Neuron (in vitro differentiated cells): ENCODE measurements at regions not wholly inside any gene's neighbourhood (a gene's known extent, or its start where the extent isn't known, plus 50 kb on each side); places are given as distances from the start of the nearest gene placed in this dataset.
"Not testable (repeated sequence)": the region's sequence is repeated elsewhere in the genome, so short reads cannot be mapped to it uniquely, and the experiment has no call there.

Source experiments
- H2AFZ ChIP-seq: one replicate; pipeline ENCODE4 v1.6.1; 2013; ENCODE audit warnings: low read depth, mild to moderate bottlenecking, inconsistent platforms, low read length, moderate library complexity
- H3K27me3 ChIP-seq: one replicate; pipeline ENCODE4 v1.6.1; 2013; ENCODE audit warnings: low read length; ENCODE audit not compliant: insufficient read depth
- H3K36me3 ChIP-seq: one replicate; pipeline ENCODE4 v1.6.1; 2013; ENCODE audit warnings: low read length; ENCODE audit not compliant: insufficient read depth
- H3K4me1 ChIP-seq: one replicate; pipeline ENCODE4 v1.6.1; 2013; ENCODE audit warnings: low read length; ENCODE audit not compliant: insufficient read depth
- H3K4me3 ChIP-seq: 2 replicates; pipeline ENCODE4 v1.5.1; 2013; ENCODE audit warnings: mild to moderate bottlenecking, low read length, moderate library complexity
- H3K9me3 ChIP-seq: one replicate; pipeline ENCODE4 v1.6.1; 2013; ENCODE audit warnings: low read length

DNA sequence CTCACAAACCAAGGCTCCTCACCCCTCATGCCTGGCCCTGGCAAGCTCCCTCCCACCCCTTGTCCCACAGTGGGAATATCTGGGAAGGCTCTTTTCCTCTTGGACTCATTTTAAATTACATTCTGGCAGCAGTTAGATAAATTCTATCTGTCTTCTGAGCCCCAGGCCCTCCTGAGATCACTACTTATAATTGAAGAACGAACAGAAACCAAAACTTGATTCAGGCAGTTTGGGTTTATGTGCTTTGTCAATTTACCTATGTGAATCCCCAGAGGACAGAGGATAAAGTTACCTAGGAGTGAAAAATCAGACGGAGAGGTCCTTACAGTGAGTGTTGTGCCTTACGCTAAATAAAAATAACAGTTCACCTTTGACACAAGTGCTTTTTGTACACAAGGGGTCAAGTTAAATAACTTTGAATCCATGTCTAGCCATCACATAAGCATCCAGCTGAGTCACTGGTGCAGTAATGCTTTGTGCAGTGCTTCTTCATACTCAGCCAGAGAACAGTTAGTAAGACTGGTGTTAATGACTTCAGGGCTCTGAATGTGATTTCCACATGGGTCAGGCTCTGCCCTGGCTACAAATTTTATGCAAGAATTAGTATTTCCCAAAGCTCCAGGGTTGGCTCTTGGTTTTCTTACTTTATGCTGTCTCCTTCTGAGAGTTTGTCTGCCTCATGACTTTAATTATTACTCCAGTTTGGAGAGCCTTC is 329.3 kb downstream of the INSIG2 start:
- H3K36me3 ChIP-seq = no peaks in the 10 kb centered on the region
- no peaks in the 10 kb centered on the region for H3K9me3 ChIP-seq
- no peak overlapping the region for H3K4me3 ChIP-seq
- H3K4me1 ChIP-seq = no peaks in the 10 kb centered on the region
- no peak overlapping the region for H2AFZ ChIP-seq
- no peaks in the 10 kb centered on the region for H3K27me3 ChIP-seq

DNA sequence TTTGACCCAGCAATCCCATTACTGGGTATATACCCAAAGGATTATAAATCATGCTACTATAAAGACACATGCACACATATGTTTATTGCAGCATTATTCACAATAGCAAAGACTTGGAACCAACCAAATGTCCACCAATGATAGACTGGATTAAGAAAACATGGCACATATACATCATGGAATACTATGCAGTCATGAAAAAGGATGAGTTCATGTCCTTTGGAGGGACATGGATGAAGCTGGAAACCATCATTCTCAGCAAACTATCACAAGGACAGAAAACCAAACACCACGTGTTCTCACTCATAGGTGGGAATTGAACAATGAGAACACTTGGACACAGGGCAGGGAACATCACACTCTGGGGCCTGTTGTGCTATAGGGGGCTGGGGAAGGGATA is 326.9 kb downstream of the INSIG2 start:
- not testable (repeated sequence) for H2AFZ ChIP-seq, H3K36me3 ChIP-seq, H3K27me3 ChIP-seq, H3K9me3 ChIP-seq, H3K4me1 ChIP-seq, H3K4me3 ChIP-seq

DNA sequence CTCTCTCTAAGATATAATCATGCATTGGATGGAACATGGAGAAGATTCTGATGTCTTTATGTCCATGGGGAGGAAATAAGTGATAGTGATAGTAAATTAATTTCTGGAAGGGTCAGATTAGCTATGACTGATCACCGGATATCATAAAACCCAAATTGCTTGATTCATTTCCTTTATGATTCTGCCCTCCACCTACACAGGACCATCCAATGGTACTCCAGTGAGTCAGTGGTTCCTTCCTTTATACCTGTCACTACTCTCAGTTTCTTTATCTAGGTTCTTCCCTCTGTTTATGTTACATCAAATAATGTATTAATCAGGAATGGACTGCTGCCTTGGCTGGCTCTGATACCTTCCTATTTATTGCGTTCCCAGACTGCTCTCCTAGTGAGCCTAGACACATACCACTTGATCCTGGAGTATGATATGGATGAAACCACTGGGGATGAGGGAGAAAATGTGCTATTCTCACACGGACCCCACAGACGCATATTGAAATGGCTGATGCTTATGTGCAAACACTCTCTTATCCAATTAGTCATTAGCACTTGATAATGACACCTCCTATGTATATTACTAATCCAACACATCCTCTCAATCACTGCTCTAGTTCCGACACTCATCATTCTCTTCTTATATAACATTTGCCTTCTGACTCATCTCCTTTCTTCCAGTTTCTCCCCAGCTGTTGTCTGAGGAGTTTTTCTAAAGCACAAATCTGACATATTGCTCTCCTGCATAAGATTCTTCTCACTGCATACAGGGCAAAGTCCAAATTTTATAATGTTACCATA is 315.6 kb downstream of the INSIG2 start:
- Histone ChIP-seq H3K36me3 (no peaks in the 10 kb centered on the region), H3K27me3 (no peaks in the 10 kb centered on the region), H3K9me3 (no peaks in the 10 kb centered on the region), H3K4me1 (no peaks in the 10 kb centered on the region), H2AFZ (no peak overlapping the region), H3K4me3 (no peak overlapping the region)

DNA sequence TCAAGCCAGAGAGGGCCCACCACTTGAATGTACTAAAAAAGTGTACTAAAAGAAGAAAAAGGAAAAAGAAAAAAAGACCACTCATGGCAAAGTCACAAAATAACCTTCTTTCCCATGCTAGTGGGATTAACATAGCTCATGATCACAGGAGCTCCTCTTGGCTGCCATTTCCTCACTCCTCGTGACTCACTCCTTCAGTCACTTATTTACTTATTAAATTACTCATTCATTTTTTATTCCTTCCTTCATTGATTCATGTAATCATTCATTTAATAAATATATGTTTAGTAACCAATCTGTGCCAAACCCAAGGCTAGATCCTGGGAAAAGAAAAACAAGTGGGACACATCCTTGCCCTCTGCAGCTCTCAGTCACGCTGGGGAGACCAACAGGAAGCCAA is 300.5 kb downstream of the INSIG2 start:
- Histone ChIP-seq H3K36me3 (no peaks in the 10 kb centered on the region), H3K4me1 (no peaks in the 10 kb centered on the region), H3K9me3 (no peaks in the 10 kb centered on the region), H2AFZ (no peak overlapping the region), H3K27me3 (no peaks in the 10 kb centered on the region), H3K4me3 (no peak overlapping the region)

DNA sequence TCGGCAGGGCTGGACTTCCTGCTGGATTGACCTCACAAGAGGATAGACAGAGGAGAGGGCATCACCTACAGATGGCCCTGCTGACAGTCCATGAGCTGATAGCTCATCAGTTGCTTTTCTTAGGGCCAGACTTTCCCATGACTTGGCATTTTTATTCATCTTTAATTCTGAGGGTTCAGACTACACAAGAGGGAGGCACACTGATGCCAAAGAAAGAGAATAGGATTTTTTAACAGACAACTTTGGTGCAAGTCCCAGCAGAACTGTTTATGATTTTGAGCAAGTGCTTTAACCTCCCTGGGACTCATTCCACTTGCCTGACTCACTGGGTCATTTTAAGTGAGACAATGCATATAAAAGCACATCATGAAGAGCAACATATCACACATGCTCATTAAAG is 299.2 kb downstream of the INSIG2 start:
- H3K36me3 ChIP-seq = no peaks in the 10 kb centered on the region
- no peaks in the 10 kb centered on the region for H3K4me1 ChIP-seq
- no peak overlapping the region for H2AFZ ChIP-seq
- H3K27me3 ChIP-seq = no peaks in the 10 kb centered on the region
- no peak overlapping the region for H3K4me3 ChIP-seq
- H3K9me3 ChIP-seq = no peaks in the 10 kb centered on the region

DNA sequence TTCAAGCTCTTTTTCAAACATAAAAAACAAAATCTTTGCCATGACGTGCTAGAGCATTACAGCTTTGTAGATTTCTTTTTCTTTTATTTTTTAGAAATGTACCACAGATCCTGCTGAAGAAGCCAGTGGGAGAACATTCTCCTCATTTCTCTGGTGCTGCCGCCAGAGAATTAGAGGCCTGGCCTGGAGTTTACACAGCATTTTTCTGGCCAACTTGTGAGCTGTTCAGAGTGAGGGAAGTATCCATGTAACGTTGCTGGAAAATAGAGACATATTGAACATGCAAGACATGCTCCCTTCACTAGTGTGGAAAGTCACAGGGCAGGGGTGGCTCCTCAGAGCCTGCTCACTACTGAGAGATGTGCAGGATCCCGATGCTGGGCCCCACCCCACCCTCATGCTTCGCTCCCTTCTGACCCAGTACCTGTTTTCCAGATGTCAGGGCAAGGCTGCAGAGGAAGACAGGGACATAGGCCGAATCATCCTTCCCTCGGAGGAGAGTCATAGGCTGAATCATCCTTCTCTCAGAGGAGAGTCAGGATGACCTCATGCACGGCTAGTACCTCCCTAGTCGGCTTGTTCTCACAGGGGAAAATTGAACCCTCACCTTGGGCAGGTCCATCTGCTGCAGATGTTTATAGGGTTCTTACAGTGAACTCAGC is 298.5 kb downstream of the INSIG2 start:
- Histone ChIP-seq H3K4me3 (no peak overlapping the region), H2AFZ (no peak overlapping the region), H3K4me1 (no peaks in the 10 kb centered on the region), H3K27me3 (no peaks in the 10 kb centered on the region), H3K36me3 (no peaks in the 10 kb centered on the region), H3K9me3 (no peaks in the 10 kb centered on the region)

DNA sequence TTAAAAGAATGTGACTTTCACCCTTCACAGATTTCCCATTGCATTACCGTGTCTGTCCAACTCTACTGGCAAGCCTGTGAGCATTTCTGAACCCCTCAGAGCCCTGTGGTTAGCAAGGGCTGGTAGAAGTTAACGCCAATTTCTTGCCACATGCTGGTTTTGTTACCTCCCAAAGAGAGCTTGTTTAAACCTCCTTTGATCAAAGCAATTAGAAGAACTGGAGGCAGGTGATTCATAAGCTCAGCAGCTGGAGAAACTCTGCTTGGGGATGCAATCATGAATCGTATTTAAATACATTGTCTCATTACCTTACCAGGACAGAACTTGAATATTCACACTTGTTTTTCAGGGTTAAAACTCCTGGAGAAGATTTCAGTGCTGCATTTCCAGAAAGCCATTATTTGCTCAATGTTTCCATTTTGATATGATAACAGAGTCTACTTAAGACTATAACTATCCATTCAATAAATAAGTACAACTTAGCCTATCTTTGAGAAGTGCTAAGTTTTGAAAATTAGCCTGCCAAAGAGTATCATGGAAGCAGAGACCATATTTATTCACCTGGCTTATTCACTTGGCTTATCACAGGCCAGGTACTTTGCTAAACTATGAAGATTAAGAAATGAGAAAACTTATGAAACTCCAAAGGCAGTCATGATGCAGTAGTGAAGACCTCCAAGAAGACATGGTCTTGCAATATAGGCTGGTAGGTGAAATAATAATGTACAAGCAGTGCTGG is 292.8 kb downstream of the INSIG2 start:
- H3K27me3 ChIP-seq = peaks cover 12% of the 10 kb centered on the region
- H3K36me3 ChIP-seq = no peaks in the 10 kb centered on the region
- no peaks in the 10 kb centered on the region for H3K4me1 ChIP-seq
- no peak overlapping the region for H2AFZ ChIP-seq
- H3K4me3 ChIP-seq = no peak overlapping the region
- H3K9me3 ChIP-seq = no peaks in the 10 kb centered on the region

DNA sequence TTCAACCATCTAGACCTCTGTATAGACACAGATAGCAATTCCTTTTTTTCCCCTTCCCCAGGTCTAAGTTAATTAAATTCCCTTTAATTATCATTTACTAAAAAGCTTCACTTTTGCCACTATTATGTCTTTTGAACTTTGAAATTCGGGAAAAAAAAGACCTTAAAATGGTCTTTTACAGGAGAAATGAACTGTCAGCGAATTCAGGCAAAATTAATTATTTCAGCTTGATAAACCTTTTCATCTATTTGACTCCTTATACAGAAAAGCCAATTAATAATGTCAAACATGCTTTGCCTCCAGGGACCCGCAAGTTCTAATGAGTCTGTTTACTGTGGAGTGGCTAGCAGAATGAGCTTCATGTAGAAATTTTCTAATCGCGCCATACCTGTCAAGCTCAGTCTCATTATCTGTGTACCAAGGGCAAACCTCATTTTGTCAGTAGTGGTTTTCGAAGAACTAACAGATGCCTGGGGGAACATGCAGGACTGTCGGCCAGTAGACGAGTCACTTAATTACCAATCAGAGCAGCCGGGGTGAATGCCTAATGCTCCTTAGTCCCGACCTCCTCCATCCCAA is 287.7 kb downstream of the INSIG2 start:
- H3K27me3 ChIP-seq = peaks cover 12% of the 10 kb centered on the region
- H3K4me3 ChIP-seq = no peak overlapping the region
- no peaks in the 10 kb centered on the region for H3K4me1 ChIP-seq
- H3K9me3 ChIP-seq = no peaks in the 10 kb centered on the region
- no peaks in the 10 kb centered on the region for H3K36me3 ChIP-seq
- H2AFZ ChIP-seq = no peak overlapping the region

DNA sequence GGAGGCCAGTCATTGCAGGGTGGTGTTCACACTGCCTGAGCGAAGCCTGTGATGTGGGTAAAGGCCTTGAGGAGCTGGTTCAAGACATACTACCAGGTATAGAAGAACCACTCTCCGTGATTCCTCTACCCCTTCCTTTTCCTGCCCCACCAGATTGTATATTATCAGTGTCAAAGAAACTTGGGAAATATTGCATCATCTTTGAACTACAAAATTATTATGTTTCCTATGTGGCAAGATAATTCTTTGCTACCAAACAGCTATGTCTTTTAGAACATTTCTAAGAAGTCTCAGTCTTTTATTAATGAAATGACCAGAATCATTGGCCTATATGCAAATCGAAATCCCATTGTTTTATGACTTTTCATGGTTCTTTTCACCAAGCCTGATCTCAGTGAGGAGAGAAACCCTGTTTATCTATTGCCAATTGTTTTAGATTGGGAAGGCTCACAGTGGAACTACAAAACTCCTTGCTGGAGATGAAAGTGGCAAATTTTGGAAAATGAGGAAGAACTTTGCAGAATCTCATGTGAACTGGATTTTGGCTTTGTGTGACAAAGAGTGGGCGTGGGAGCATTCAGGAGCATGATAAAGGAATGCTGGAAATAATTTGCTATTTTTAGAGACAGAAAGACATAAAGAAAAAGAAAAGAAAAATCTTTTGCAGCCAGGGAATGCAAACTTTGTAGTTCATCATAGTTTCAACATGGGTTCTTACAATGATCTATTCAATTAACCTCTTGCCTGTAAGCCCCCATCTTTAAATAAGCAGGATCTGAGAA is 286.9 kb downstream of the INSIG2 start:
- H3K4me1 ChIP-seq = no peaks in the 10 kb centered on the region
- H3K9me3 ChIP-seq = no peaks in the 10 kb centered on the region
- H3K36me3 ChIP-seq = no peaks in the 10 kb centered on the region
- no peak overlapping the region for H2AFZ ChIP-seq
- H3K27me3 ChIP-seq = peaks cover 10% of the 10 kb centered on the region
- H3K4me3 ChIP-seq = no peak overlapping the region

DNA sequence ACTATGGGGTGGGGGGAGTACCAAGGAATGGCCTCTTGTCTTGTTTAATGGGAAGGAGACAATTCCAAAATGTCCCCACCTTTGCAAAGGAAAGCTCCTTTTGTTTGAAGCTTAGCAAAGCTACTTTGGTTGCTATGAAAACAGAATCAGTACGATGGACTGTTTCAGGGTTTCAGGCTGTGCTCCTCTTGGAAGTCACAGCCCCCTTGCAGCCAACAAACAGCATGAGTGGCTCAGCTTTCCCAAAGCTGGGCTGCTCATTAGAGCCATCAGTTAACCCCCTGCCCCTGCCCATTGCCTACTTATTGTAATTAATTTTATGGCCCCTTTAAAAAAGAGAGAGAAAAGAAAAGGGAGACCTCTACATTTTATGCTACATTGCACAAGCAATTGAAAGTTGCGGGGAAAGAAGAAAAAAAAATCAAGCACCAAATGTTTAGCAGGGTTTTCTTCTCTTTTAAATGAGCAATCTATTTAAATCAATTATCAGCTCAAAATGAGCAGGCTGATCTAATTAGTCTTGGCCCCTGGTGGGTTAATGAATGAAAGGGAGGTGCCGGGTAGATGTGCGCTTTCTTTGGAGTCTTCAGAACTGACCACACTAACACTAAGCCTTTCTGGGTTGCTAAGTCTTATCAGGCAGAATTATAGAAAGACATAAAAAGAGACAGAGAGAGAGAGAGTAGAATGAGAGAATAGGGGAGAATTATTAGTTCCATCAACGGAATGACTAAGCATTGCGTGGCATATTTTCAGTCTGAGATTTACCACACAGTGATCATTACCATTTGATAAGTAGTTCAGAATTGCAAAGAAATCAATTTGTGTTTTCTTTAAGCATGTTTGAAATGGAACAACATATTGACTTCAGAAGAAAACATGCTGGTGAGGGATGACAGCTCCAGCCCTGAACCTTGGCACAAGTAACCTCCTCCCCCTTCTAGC is 284.9 kb downstream of the INSIG2 start:
- no peak overlapping the region for H2AFZ ChIP-seq
- H3K9me3 ChIP-seq = no peaks in the 10 kb centered on the region
- H3K4me1 ChIP-seq = no peaks in the 10 kb centered on the region
- no peaks in the 10 kb centered on the region for H3K36me3 ChIP-seq
- H3K4me3 ChIP-seq = no peak overlapping the region
- H3K27me3 ChIP-seq = peaks cover 4% of the 10 kb centered on the region

DNA sequence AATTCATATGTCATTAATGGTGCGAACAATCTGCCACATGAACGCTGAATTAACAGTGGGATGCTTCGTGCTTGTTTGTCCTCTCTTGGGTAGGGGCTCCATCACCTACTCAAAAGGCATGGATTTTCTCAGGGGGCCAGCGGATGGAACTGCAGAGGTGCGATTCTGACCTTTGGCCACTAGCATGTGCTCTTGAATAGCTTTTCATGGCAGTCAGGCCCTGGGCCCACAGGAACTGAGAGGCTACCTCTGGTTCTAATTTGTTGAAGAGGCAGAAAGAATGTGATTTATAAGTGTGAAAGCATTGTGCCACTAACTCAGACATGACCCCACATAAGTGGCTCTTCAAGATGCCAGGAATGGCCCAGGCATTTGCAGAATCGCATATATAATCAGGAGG is 283.2 kb downstream of the INSIG2 start:
- Histone ChIP-seq H2AFZ (no peak overlapping the region), H3K9me3 (no peaks in the 10 kb centered on the region), H3K36me3 (no peaks in the 10 kb centered on the region), H3K4me3 (no peak overlapping the region), H3K4me1 (no peaks in the 10 kb centered on the region), H3K27me3 (no peaks in the 10 kb centered on the region)
